ENCODE measurements at regions not wholly inside any gene's neighbourhood (a gene's known extent, or its start where the extent isn't known, plus 50 kb on each side); places are given as distances from the start of the nearest gene placed in this dataset.
"Not testable (repeated sequence)": the region's sequence is repeated elsewhere in the genome, so short reads cannot be mapped to it uniquely, and the experiment has no call there.

GRCh38 chrX:734362-734761, 103.8 kb downstream of the SHOX start:
- no peak for DNase-seq (ENCODE audit: low read depth)

DNA sequence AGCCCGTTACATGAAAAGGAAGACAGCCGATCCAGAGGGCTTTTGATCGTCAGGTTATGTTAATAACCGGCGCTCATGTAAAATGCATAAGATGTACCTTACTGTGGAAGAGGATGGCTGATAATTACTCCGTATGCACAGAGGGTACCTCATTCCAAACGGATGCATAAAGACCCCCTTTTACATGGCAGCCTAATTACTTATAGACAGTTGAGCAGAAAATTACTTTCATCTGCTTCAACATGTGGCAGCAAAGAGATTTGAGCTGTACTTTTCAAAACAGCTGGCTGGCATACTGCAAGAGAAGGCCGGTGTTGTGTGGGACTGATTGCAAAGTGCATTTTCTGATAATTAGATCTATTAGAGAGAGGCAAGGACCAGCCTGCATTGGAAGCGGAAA, 103.4 kb downstream of the SHOX start:
- DNase-seq (ENCODE audit: low read depth) = no peak

DNA sequence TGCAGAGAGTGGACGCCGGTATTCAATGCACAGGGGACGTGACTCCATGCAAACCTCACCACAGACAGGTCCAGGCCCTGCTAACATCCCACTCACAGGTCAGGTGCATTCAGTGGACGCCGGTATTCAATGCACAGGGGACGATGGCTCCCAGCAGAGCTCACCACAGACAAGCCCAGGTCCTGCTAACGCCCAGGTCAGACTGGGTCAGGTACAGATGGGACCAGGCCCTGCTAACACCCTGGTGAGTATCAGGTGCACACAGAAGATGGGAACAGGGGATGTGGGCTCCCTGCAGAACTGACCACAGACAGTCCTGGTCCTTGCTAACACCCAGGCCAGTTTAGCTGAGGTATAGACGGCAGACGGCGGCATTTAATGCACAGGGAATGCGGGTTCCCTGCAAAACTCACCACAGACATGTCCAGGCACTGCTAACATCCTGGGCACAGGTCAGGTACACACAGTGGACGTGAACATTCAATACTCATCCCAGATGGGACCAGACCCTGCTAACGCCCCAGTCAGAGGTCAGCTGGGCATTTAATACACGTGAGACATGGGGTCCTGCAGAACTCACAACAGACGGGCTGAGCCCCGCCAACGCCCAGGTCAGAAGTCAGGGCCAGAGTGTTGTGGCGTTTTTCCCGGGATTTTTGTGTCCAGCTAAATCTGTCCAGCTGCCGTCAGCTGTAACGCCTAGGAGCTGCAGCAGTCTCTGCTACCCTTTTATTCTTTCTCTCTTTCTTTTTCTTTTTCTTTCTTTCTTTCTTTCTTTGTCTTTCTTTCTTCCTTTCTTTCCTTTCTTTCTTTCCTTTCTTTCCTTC, 99.2 kb downstream of the SHOX start:
- DNase-seq (ENCODE audit: low read depth) = no peak

- DNase-seq (ENCODE audit: low read depth) = not testable (repeated sequence)
These were observed 98.5 kb downstream of the SHOX start for GRCh38 chrX:729101-729500.

GRCh38 chrX:728639-729038, 98.0 kb downstream of the SHOX start:
- not testable (repeated sequence) for DNase-seq (ENCODE audit: low read depth)

DNA sequence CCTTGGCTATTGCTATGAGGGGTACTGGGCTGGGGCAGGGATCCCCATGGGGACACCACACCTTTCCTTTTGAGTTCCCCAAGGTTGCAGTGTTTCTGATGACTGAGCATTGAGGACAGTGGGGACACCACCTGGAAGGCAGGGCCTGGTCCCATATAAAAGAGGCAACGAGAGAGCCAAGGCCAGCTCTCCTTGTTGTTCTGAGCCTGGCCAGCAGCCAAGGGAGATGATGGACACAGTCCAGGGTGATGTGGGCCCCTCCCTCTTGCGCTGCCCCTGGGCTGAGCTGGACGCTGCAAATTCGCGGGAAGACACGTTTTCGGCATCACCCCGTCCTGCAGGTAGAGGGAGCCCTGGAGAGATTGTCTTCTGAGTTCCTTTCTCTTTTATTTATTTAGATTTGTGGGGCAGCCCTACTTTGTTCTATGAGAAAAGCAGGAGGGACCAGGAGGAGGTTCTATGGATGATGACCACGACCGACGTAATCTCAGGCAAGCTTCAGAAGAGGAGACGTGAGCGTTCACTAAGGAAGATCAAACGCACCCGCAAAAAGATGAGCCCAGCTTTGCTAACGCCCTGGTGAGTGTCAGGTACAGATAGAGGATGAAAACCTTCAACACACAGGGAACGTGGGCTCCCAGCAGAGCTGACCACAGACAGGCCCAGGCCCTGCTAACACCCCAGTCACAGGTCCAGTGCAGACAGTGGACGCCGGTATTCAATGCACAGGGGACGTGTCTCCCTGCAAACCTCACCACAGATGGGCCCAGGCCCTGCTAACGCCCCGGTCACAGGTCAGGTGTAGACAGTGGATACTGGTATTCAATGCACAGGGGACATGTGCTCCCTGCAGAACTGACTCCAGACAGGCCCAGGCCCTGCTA, 97.4 kb downstream of the SHOX start:
- no peak for DNase-seq (ENCODE audit: low read depth)

GRCh38 chrX:725971-726370, 95.4 kb downstream of the SHOX start:
- no peak for DNase-seq (ENCODE audit: low read depth)

DNA sequence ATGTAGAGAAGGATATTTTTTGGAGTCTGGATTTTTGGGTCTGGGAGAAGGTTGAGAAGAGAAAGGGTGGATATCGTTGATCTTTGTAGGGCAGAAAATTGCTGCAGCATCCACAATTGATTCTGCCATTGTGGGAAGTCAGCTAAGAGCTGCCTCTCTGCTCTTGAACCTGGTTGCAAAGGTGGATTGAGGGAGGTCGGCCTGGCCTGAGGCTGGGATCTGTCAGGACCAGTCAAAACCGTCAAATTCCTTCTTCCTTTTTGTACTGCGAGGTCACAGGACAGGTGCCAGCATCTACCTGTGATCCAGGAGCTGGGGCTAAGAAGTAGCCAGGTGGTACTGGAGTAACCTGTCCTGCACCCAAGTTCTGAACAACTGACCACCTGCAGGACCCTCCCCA, 93.7 kb downstream of the SHOX start:
- no peak for DNase-seq (ENCODE audit: low read depth)

GRCh38 chrX:723781-724180, 93.2 kb downstream of the SHOX start:
- DNase-seq (ENCODE audit: low read depth) = no peak

DNA sequence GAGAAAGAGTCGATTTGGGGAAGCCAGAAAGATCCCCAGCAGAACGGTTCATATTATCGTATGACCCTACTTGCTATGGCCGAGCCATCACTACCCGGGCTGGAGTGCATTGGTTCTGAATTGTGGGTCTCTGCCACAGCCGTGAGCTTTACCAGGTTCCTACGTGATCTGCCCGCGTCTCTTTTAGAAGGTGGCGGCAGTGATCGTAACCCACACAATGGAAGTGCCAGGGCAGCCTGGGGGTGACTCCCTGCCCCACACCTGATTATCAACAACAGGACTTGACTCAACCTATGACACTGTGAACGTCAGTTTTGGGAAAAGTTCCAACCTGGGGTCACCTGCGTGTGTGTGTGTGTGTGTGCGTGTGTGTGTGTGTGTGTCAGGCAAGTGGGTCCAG, 90.8 kb downstream of the SHOX start:
- no peak for DNase-seq (ENCODE audit: low read depth)

- DNase-seq (ENCODE audit: low read depth) = no peak
These were observed 90.2 kb downstream of the SHOX start for GRCh38 chrX:720825-721224.

- no peak for DNase-seq (ENCODE audit: low read depth)
These were observed 89.7 kb downstream of the SHOX start for GRCh38 chrX:720250-720649.

- DNase-seq (ENCODE audit: low read depth) = no peak
These were observed 85.5 kb downstream of the SHOX start for GRCh38 chrX:716136-716535.

GRCh38 chrX:714131-714530, 83.5 kb downstream of the SHOX start:
- no peak for DNase-seq (ENCODE audit: low read depth)

All from activated T-cell treated with anti-CD3 and anti-CD28 coated beads for 48 hours (primary cell).